Esophagus squamous epithelium (tissue), 5 donors: ENCODE measurements at regions not wholly inside any gene's neighbourhood (a gene's known extent, or its start where the extent isn't known, plus 50 kb on each side); places are given as distances from the start of the nearest gene placed in this dataset.

ENCODE experiments used
- DNase-seq: peaks from one replicate; lab custom pipeline; 2025; lab: John Stamatoyannopoulos, UW
- H3K27ac ChIP-seq, 4 donors: fragments of 200-600 bp; sonication (generic); one replicate each; pipeline ENCODE4 v1.5.1; 2016 to 2019; ENCODE audit warnings: mild to moderate bottlenecking in 1 of 4
- H3K27me3 ChIP-seq, 4 donors: fragments of 200-600 bp; sonication (generic); 1 replicate in 3 of 4; 2 replicates in 1 of 4; pipeline versions ENCODE4 v1.5.1 to v1.6.0; 2017 to 2021; ENCODE audit warnings: antibody characterized with exemption in 1 of 4
- H3K36me3 ChIP-seq, 3 donors: fragments of 200-600 bp; sonication (generic); one replicate each; pipeline ENCODE4 v1.5.1; 2016 to 2019
- H3K4me1 ChIP-seq, 3 donors: fragments of 200-600 bp; sonication (generic); one replicate each; pipeline ENCODE4 v1.5.1; 2017 to 2019
- H3K4me3 ChIP-seq, 4 donors: fragments of 200-600 bp; sonication (generic); 1 replicate in 3 of 4; 2 replicates in 1 of 4; pipeline ENCODE4 v1.5.1; 2016 to 2019; ENCODE audit warnings: mild to moderate bottlenecking in 2 of 4, moderate library complexity in 1 of 4
- H3K9me3 ChIP-seq, 3 donors: fragments of 200-600 bp; sonication (generic); one replicate each; pipeline ENCODE4 v1.5.1; 2016 to 2019
- CTCF ChIP-seq, 6 experiments: fragments of 450-650 bp in 4 of 6; fragments of 200-600 bp in 2 of 6; sonication (generic) in 2 of 6; IDR thresholded peaks; one replicate each; pipeline ENCODE4 v1.5.1; 2016 to 2019; ENCODE audit warnings: antibody characterized with exemption in 6 of 6, mild to moderate bottlenecking in 4 of 6, moderate library complexity in 4 of 6
- POLR2A ChIP-seq, 4 donors: fragments of 450-650 bp; IDR thresholded peaks; one replicate each; pipeline ENCODE4 v1.6.1; 2017; ENCODE audit warnings: antibody characterized with exemption in 4 of 4, mild to moderate bottlenecking in 4 of 4, moderate library complexity in 3 of 4
- WGBS, 2 donors: methylation state at CpG; one replicate each; pipeline ENCODE4 v1.1.5; 2018; 5-methylcytosine and 5-hydroxymethylcytosine counted together
- intact Hi-C: fragments of 100-400 bp; cut with DNase I; formaldehyde crosslinking; loops from one replicate; pipeline ENCODE4 v1.15.0; 2022
- donor health status: DM: yes; HTN: yes; CAD: no.

GRCh38 chr4:111267786-111268185 is 644.9 kb upstream of the PITX2 start:
- no peaks in the 10 kb centered on the region for H3K4me1 ChIP-seq
- intact Hi-C loops: no loop called here
- no peak for DNase-seq
- 64 to 72% methylated on average over 2 of the region's 2 CpGs for WGBS, 2 donors
- H3K36me3 ChIP-seq: no peaks in the 10 kb centered on the region
- no peaks in the 10 kb centered on the region for H3K9me3 ChIP-seq
- H3K27me3 ChIP-seq: no peaks in the 10 kb centered on the region
- H3K27ac ChIP-seq: no peak overlapping the region
- H3K4me3 ChIP-seq: no peak overlapping the region
- TF ChIP-seq CTCF (IDR thresholded peaks at IDR 0.05) (no peak), POLR2A (IDR thresholded peaks at IDR 0.05) (no peak)

- TF ChIP-seq CTCF (IDR thresholded peaks at IDR 0.05) (no peak), POLR2A (IDR thresholded peaks at IDR 0.05) (no peak)
- no peak overlapping the region for H3K4me3 ChIP-seq
- intact Hi-C loops: no loop called here
- WGBS, 2 donors: 49 to 51% methylated on average over 2 of the region's 2 CpGs
- H3K9me3 ChIP-seq: no peaks in the 10 kb centered on the region
- no peaks in the 10 kb centered on the region for H3K27me3 ChIP-seq
- no peaks in the 10 kb centered on the region for H3K4me1 ChIP-seq
- no peak for DNase-seq
- no peaks in the 10 kb centered on the region for H3K36me3 ChIP-seq
- H3K27ac ChIP-seq: no peak overlapping the region
These were observed 646.0 kb upstream of the PITX2 start for GRCh38 chr4:111268769-111269414.

GRCh38 chr4:111269439-111269838 is 646.6 kb upstream of the PITX2 start:
- Histone ChIP-seq H3K9me3 (no peaks in the 10 kb centered on the region), H3K4me3 (no peak overlapping the region), H3K27me3 (no peaks in the 10 kb centered on the region), H3K4me1 (no peaks in the 10 kb centered on the region), H3K36me3 (no peaks in the 10 kb centered on the region), H3K27ac (no peak overlapping the region)
- DNase-seq: no peak
- intact Hi-C loops: no loop called here
- no peak for TF ChIP-seq CTCF (IDR thresholded peaks at IDR 0.05)
- no peak for TF ChIP-seq POLR2A (IDR thresholded peaks at IDR 0.05)
- WGBS, 2 donors: 42 to 44% methylated on average over 2 of the region's 2 CpGs

- intact Hi-C loops: loop anchor here (10.0 kb wide), 1 partner anchor 639 kb away; no protein-coding TSS in a partner anchor
- H3K4me3 ChIP-seq: no peak overlapping the region
- H3K9me3 ChIP-seq: no peaks in the 10 kb centered on the region
- no peak for TF ChIP-seq POLR2A (IDR thresholded peaks at IDR 0.05)
- no peak for TF ChIP-seq CTCF (IDR thresholded peaks at IDR 0.05)
- H3K4me1 ChIP-seq: no peaks in the 10 kb centered on the region
- no peaks in the 10 kb centered on the region for H3K27me3 ChIP-seq
- no peak for DNase-seq
- H3K36me3 ChIP-seq: no peaks in the 10 kb centered on the region
- no peak overlapping the region for H3K27ac ChIP-seq
- WGBS, 2 donors: 70 to 72% methylated on average over 3 of the region's 3 CpGs
These were observed 651.2 kb upstream of the PITX2 start for GRCh38 chr4:111274060-111274459.

GRCh38 chr4:111274486-111274885 is 651.6 kb upstream of the PITX2 start:
- Histone ChIP-seq H3K27me3 (no peaks in the 10 kb centered on the region), H3K4me3 (no peak overlapping the region), H3K27ac (no peak overlapping the region), H3K4me1 (no peaks in the 10 kb centered on the region), H3K36me3 (no peaks in the 10 kb centered on the region), H3K9me3 (no peaks in the 10 kb centered on the region)
- intact Hi-C loops: loop anchor here (10.0 kb wide), 1 partner anchor 640 kb away; no protein-coding TSS in a partner anchor
- DNase-seq: no peak
- 61 to 65% methylated on average over 6 of the region's 6 CpGs for WGBS, 2 donors
- no peak for TF ChIP-seq CTCF (IDR thresholded peaks at IDR 0.05)
- no peak for TF ChIP-seq POLR2A (IDR thresholded peaks at IDR 0.05)
